ENCODE measurements at regions not wholly inside any gene's neighbourhood (a gene's known extent, or its start where the extent isn't known, plus 50 kb on each side); places are given as distances from the start of the nearest gene placed in this dataset.

- DNase-seq (ENCODE audit: extremely low spot score), result no peak
- ChIA-PET CTCF (interaction anchor here (1.4 kb wide), 1 partner anchor 13 kb away, joined by 3 read pairs; no protein-coding TSS in a partner anchor), POLR2A (no interaction called here)
- no peak for TF ChIP-seq CTCF (IDR thresholded peaks at IDR 0.05; ENCODE audit: control extremely low read depth, extremely low read depth, low read depth, missing control alignments)
These were observed 708.5 kb upstream of the SORCS1 start for GRCh38 chr10:107873007-107873406.

GRCh38 chr10:107865691-107866090 lies 701.2 kb upstream of the SORCS1 start:
- no peak for DNase-seq (ENCODE audit: extremely low spot score)
- no peak for TF ChIP-seq CTCF (IDR thresholded peaks at IDR 0.05; ENCODE audit: control extremely low read depth, extremely low read depth, low read depth, missing control alignments)
- ChIA-PET CTCF (interaction anchor here (0.7 to 1.4 kb wide), 2 partner anchors 8 kb away, joined by 3 to 4 read pairs; no protein-coding TSS in a partner anchor), POLR2A (no interaction called here)

- no peak for DNase-seq (ENCODE audit: extremely low spot score)
- CTCF ChIA-PET, result interaction anchor here (1.3 to 1.7 kb wide), 2 partner anchors 11 to 28 kb away, joined by 3 to 4 read pairs; no protein-coding TSS in a partner anchor
- POLR2A ChIA-PET, result no interaction called here
These were observed 694.6 kb upstream of the SORCS1 start for GRCh38 chr10:107859065-107859464.

GRCh38 chr10:107856047-107856315 lies 691.5 kb upstream of the SORCS1 start:
- no peak for TF ChIP-seq CTCF (IDR thresholded peaks at IDR 0.05; ENCODE audit: control extremely low read depth, extremely low read depth, low read depth, missing control alignments)
- POLR2A ChIA-PET, result no interaction called here
- CTCF ChIA-PET, result no interaction called here

More at GRCh38 chr10:107859065-107859464, 694.6 kb upstream of the SORCS1 start:
- no peak for TF ChIP-seq CTCF (IDR thresholded peaks at IDR 0.05; ENCODE audit: control extremely low read depth, extremely low read depth, low read depth, missing control alignments)

GRCh38 chr10:107855301-107856046 lies 691.0 kb upstream of the SORCS1 start:
- no peak for DNase-seq (ENCODE audit: extremely low spot score)
- no peak for TF ChIP-seq CTCF (IDR thresholded peaks at IDR 0.05; ENCODE audit: control extremely low read depth, extremely low read depth, low read depth, missing control alignments)
- CTCF ChIA-PET, result no interaction called here
- POLR2A ChIA-PET, result no interaction called here

More at GRCh38 chr10:107856047-107856315, 691.5 kb upstream of the SORCS1 start:
- no peak for DNase-seq (ENCODE audit: extremely low spot score)

- ChIA-PET POLR2A (no interaction called here), CTCF (no interaction called here)
- no peak for TF ChIP-seq CTCF (IDR thresholded peaks at IDR 0.05; ENCODE audit: control extremely low read depth, extremely low read depth, low read depth, missing control alignments)
- DNase-seq (ENCODE audit: extremely low spot score), result no peak
These were observed 684.3 kb upstream of the SORCS1 start for GRCh38 chr10:107848726-107849360.

All from GM10248 (cell line).